H1 (cell line): ENCODE measurements at regions not wholly inside any gene's neighbourhood (a gene's known extent, or its start where the extent isn't known, plus 50 kb on each side); places are given as distances from the start of the nearest gene placed in this dataset.

ENCODE experiments used
- CTCF ChIA-PET: fragments of 300-600 bp; sonication (Branson Sonifier 250); formaldehyde crosslinking; loops from one replicate; lab custom pipeline; 2021; ENCODE audit not compliant: partially characterized antibody; lab: Charles Lee
- POLR2A ChIA-PET: fragments of 300-600 bp; sonication (Branson Sonifier 250); formaldehyde crosslinking; loops from one replicate; lab custom pipeline; 2021; ENCODE audit warnings: inconsistent platforms; ENCODE audit not compliant: partially characterized antibody; lab: Charles Lee
- DNase-seq, 2 experiments: peaks; one replicate each; pipeline versions ENCODE4 v3.0.0 to v3.0.0-alpha.2; 2010 to 2022; ENCODE audit warnings: low spot score in 2 of 2, low read depth in 1 of 2, mixed read lengths in 1 of 2
- FAIRE-seq: peaks from 2 replicates; lab custom pipeline; 2011; peaks lifted over from hg19 to GRCh38; lab: Jason Lieb, UNC
- H2AFZ ChIP-seq: 2 replicates; pipeline ENCODE4 v1.8.1; 2012; ENCODE audit warnings: low read length, inconsistent platforms
- H2AK5ac ChIP-seq: 2 replicates; pipeline ENCODE4 v1.6.1; 2013; ENCODE audit warnings: low read depth, low read length
- H2BK120ac ChIP-seq: replicated peaks from 2 replicates; pipeline ENCODE3; 2013; ENCODE audit warnings: low read depth, low read length, inconsistent platforms
- H2BK12ac ChIP-seq: 2 replicates; pipeline ENCODE4 v1.6.1; 2013; ENCODE audit warnings: low read depth, low read length
- H2BK15ac ChIP-seq: 2 replicates; pipeline ENCODE4 v1.6.1; 2013; ENCODE audit warnings: low read length
- H2BK20ac ChIP-seq: 2 replicates; pipeline ENCODE4 v1.6.1; 2013; ENCODE audit warnings: low read length
- H2BK5ac ChIP-seq: 2 replicates; pipeline ENCODE4 v1.6.1; 2013; ENCODE audit warnings: low read depth, low read length
- H3K14ac ChIP-seq: 2 replicates; pipeline ENCODE4 v1.6.1; 2013; ENCODE audit warnings: inconsistent platforms; ENCODE audit not compliant: insufficient read length
- H3K18ac ChIP-seq: 2 replicates; pipeline ENCODE4 v1.6.1; 2013; ENCODE audit warnings: low read length; ENCODE audit errors: extremely low read depth
- H3K23ac ChIP-seq: 2 replicates; pipeline ENCODE4 v1.6.1; 2013; ENCODE audit warnings: inconsistent platforms; ENCODE audit not compliant: insufficient read length
- H3K23me2 ChIP-seq: 2 replicates; pipeline ENCODE4 v1.6.1; 2013; ENCODE audit warnings: low read depth, low read length
- H3K27ac ChIP-seq: 2 replicates; pipeline ENCODE4 v1.6.1; 2011; ENCODE audit warnings: low read depth, low read length, inconsistent platforms
- H3K27me3 ChIP-seq, 4 experiments: replicated peaks in 1 of 4; 1 replicate in 1 of 4; 2 replicates in 3 of 4; pipeline versions ENCODE4 v1.6.1 to v1.8.1; 2011 to 2013; ENCODE audit warnings: low read length in 3 of 4, mild to moderate bottlenecking in 3 of 4, inconsistent platforms in 2 of 4, mixed read lengths in 2 of 4, moderate library complexity in 1 of 4; ENCODE audit not compliant: control insufficient read depth in 3 of 4, insufficient read depth in 3 of 4; ENCODE audit errors: extremely low read depth in 1 of 4
- H3K36me3 ChIP-seq, 4 experiments: 2 replicates each; pipeline versions ENCODE4 v1.6.1 to v1.8.1; 2011 to 2013; ENCODE audit warnings: mild to moderate bottlenecking in 4 of 4, low read length in 3 of 4, moderate library complexity in 2 of 4, control low read depth in 1 of 4, inconsistent platforms in 1 of 4; ENCODE audit not compliant: insufficient read depth in 4 of 4, control insufficient read depth in 2 of 4
- H3K4ac ChIP-seq: replicated peaks from 2 replicates; pipeline ENCODE3; 2013; ENCODE audit warnings: low read length, low read depth, mixed read lengths, inconsistent platforms; ENCODE audit not compliant: insufficient read length
- H3K4me1 ChIP-seq, 4 experiments: replicated peaks in 1 of 4; 1 replicate in 1 of 4; 2 replicates in 3 of 4; pipeline versions ENCODE4 v1.6.1 to v1.8.1; 2011 to 2013; ENCODE audit warnings: low read length in 3 of 4, inconsistent platforms in 2 of 4, mixed read lengths in 1 of 4; ENCODE audit not compliant: insufficient read depth in 4 of 4, control insufficient read depth in 3 of 4
- H3K4me2 ChIP-seq, 2 experiments: 2 replicates each; pipeline versions ENCODE4 v1.6.1 to v1.8.1; 2011 to 2013; ENCODE audit warnings: low read depth in 2 of 2, low read length in 2 of 2, control low read depth in 1 of 2, inconsistent platforms in 1 of 2, mild to moderate bottlenecking in 1 of 2; ENCODE audit not compliant: insufficient read depth in 1 of 2
- H3K4me3 ChIP-seq, 4 experiments: fragments of 200-600, 300-600 bp in 1 of 4; sonication (generic), shearing (Covaris generic), sonication (Bioruptor Twin) in 1 of 4; 2 replicates each; pipeline versions ENCODE4 v1.5.1 to v1.8.1; 2011 to 2016; ENCODE audit warnings: low read length in 4 of 4, low read depth in 3 of 4, control low read depth in 2 of 4, inconsistent platforms in 2 of 4, mild to moderate bottlenecking in 2 of 4, mixed read lengths in 1 of 4, moderate library complexity in 1 of 4; ENCODE audit not compliant: insufficient read depth in 2 of 4; ENCODE audit errors: extremely low read depth in 1 of 4
- H3K56ac ChIP-seq: replicated peaks from 2 replicates; pipeline ENCODE3; 2013; ENCODE audit warnings: low read depth, mild to moderate bottlenecking, mixed read lengths, low read length, inconsistent platforms; ENCODE audit not compliant: insufficient read length
- H3K79me1 ChIP-seq: 2 replicates; pipeline ENCODE4 v1.6.1; 2013; ENCODE audit warnings: low read depth, low read length, control low read depth
- H3K79me2 ChIP-seq, 2 experiments: 2 replicates each; pipeline versions ENCODE4 v1.6.1 to v1.8.1; 2012 to 2013; ENCODE audit warnings: low read length in 2 of 2, mild to moderate bottlenecking in 2 of 2, inconsistent platforms in 1 of 2; ENCODE audit not compliant: insufficient read depth in 2 of 2, control insufficient read depth in 1 of 2
- H3K9ac ChIP-seq, 4 experiments: replicated peaks in 1 of 4; 1 replicate in 1 of 4; 2 replicates in 3 of 4; pipeline versions ENCODE4 v1.6.1 to v1.8.1; 2011 to 2013; ENCODE audit warnings: low read depth in 3 of 4, low read length in 3 of 4, control low read depth in 2 of 4, mild to moderate bottlenecking in 2 of 4, moderate library complexity in 2 of 4, inconsistent platforms in 1 of 4; ENCODE audit errors: extremely low read depth in 1 of 4
- H3K9me3 ChIP-seq, 2 experiments: 2 replicates each; pipeline versions ENCODE4 v1.6.1 to v1.8.1; 2012 to 2013; ENCODE audit warnings: mild to moderate bottlenecking in 2 of 2, moderate library complexity in 2 of 2, control low read depth in 1 of 2, inconsistent platforms in 1 of 2, low read depth in 1 of 2, low read length in 1 of 2, mixed read lengths in 1 of 2; ENCODE audit not compliant: insufficient read depth in 2 of 2
- H4K20me1 ChIP-seq, 2 experiments: replicated peaks in 1 of 2; 2 replicates each; pipeline versions ENCODE3 to v1.8.1; 2011 to 2013; ENCODE audit warnings: inconsistent platforms in 2 of 2, low read length in 2 of 2, mild to moderate bottlenecking in 1 of 2; ENCODE audit not compliant: insufficient read depth in 2 of 2, control insufficient read depth in 1 of 2
- H4K5ac ChIP-seq: 2 replicates; pipeline ENCODE4 v1.6.1; 2013; ENCODE audit warnings: low read length, low read depth, mixed read lengths, inconsistent platforms; ENCODE audit not compliant: insufficient read length
- H4K8ac ChIP-seq: 2 replicates; pipeline ENCODE4 v1.8.0; 2013; ENCODE audit warnings: mild to moderate bottlenecking, moderate library complexity, low read length, inconsistent platforms; ENCODE audit not compliant: insufficient read depth; ENCODE audit errors: extremely low read depth
- H4K91ac ChIP-seq: replicated peaks from 2 replicates; pipeline ENCODE3; 2013; ENCODE audit warnings: low read length, mixed read lengths, inconsistent platforms; ENCODE audit not compliant: insufficient read length
- GABPA ChIP-seq: IDR thresholded peaks from 2 replicates; pipeline ENCODE4 v1.6.1; 2011; ENCODE audit warnings: mild to moderate bottlenecking, low read length, moderate library complexity, borderline replicate concordance; ENCODE audit not compliant: insufficient read depth
- PHF8 ChIP-seq: fragments of 200-600 bp; sonication (generic); conservative IDR thresholded peaks from 2 replicates; pipeline ENCODE4 v1.7.1; 2012; ENCODE audit warnings: low read depth, mild to moderate bottlenecking, inconsistent platforms, low read length, moderate library complexity
- SIX5 ChIP-seq: IDR thresholded peaks from 2 replicates; pipeline ENCODE4 v1.6.1; 2011; ENCODE audit warnings: mild to moderate bottlenecking, low read depth, low read length
- WGBS, 2 experiments: shearing (Covaris generic) in 1 of 2; methylation state at CpG; one replicate each; pipeline versions ENCODE4 v1.1.6 to v1.1.7; 2013 to 2015; ENCODE audit warnings: low lambda C conversion rate in 2 of 2, mixed read lengths in 2 of 2, inconsistent platforms in 1 of 2, low coverage in 1 of 2, missing lambda C conversion rate in 1 of 2; ENCODE audit not compliant: insufficient replicate concordance in 2 of 2, insufficient coverage in 1 of 2, insufficient read length in 1 of 2; ENCODE audit errors: extremely low coverage in 1 of 2, missing lambda C conversion rate in 1 of 2; 5-methylcytosine and 5-hydroxymethylcytosine counted together

DNA sequence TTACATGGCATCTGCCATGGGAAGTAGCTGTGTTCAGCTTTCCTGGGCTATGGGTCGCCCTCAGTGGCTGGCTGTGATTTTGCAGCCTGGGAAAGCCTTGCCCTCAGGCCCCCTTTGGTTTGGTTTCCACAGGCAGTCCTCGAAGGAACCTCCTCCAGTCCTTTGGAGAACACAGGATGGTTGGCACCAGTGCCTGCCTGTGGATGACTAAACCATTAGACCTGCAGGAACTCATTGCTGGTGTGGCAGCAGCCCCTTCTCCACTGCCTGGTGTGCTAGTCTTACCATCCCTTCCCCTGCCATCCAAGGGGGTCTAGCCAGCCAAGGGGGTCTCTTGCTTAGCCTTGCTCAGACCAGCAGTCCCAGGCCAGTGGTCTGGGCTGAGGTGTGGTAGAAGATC is 71.4 kb upstream of the PJA1 start:
- Histone ChIP-seq H4K5ac (no peak overlapping the region), H4K8ac (no peak overlapping the region), H3K36me3 (no peaks in the 10 kb centered on the region), H4K20me1 (no peaks in the 10 kb centered on the region), H3K27me3 (no peaks in the 10 kb centered on the region; a peak in 1 of 7 replicates), H4K91ac (no peak overlapping the region), H3K56ac (no peak overlapping the region)
- TF ChIP-seq PHF8 (no peak), SIX5 (no peak), GABPA (no peak)
- TF ChIP-seq, all 59 proteins: peak for 0
- Histone ChIP-seq H2BK120ac (no peak overlapping the region), H3K23ac (no peak overlapping the region), H3K9ac (no peak overlapping the region), H3K4ac (no peak overlapping the region), H3K4me2 (no peak overlapping the region), H2BK5ac (no peak overlapping the region), H2AK5ac (no peak overlapping the region), H3K79me1 (no peaks in the 10 kb centered on the region), H3K23me2 (no peaks in the 10 kb centered on the region), H3K18ac (no peak overlapping the region), H2BK12ac (no peak overlapping the region), H2BK15ac (no peak overlapping the region), H3K27ac (no peak overlapping the region), H2BK20ac (no peak overlapping the region), H3K14ac (no peak overlapping the region), H3K9me3 (no peaks in the 10 kb centered on the region), H3K4me1 (no peaks in the 10 kb centered on the region), H2AFZ (no peak overlapping the region), H3K4me3 (no peak overlapping the region), H3K79me2 (no peaks in the 10 kb centered on the region)
- CTCF ChIA-PET = interaction anchor here (1.1 to 1.5 kb wide), 2 partner anchors 14 to 46 kb away, joined by 3 read pairs; no protein-coding TSS in a partner anchor
- POLR2A ChIA-PET = no interaction called here
- 80% methylated on average over 1 of the region's 2 CpGs; no CpG with 5 or more reads in 1 of the 2 experiments for WGBS, 2 experiments
- DNase-seq (no peak), FAIRE-seq (no peak)
